Pancreas (tissue), 10 donors: ENCODE measurements at regions not wholly inside any gene's neighbourhood (a gene's known extent, or its start where the extent isn't known, plus 50 kb on each side); places are given as distances from the start of the nearest gene placed in this dataset.

Source experiments
- ATAC-seq, 4 donors: fragments of 200-7000 bp; cut with Tn5 transposase; one replicate each; pipeline versions ENCODE4 v1.8.0 to v1.9.1; 2020; ENCODE audit warnings: mild to moderate bottlenecking in 4 of 4, moderate library complexity in 4 of 4
- DNase-seq, 6 donors: peaks; one replicate each; pipeline ENCODE4 v3.0.0-alpha.2; 2020
- FAIRE-seq: peaks from 2 replicates; lab custom pipeline; 2012; peaks lifted over from hg19 to GRCh38; lab: Jason Lieb, UNC
- H3K27ac ChIP-seq, 4 donors: fragments of 200-600 bp; sonication (generic); 1 replicate in 3 of 4; 2 replicates in 1 of 4; pipeline versions ENCODE4 v1.5.0 to v1.8.0; 2020
- H3K27me3 ChIP-seq, 4 donors: fragments of 200-600 bp; one replicate each; pipeline ENCODE4 v1.8.0; 2021
- H3K36me3 ChIP-seq, 3 donors: fragments of 200-600 bp; sonication (generic) in 1 of 3; one replicate each; pipeline versions ENCODE4 v1.5.0 to v1.8.0; 2020 to 2021
- H3K4me1 ChIP-seq, 3 donors: fragments of 200-600 bp; one replicate each; pipeline ENCODE4 v1.8.0; 2021
- H3K4me3 ChIP-seq, 4 donors: fragments of 200-600 bp; sonication (generic) in 2 of 4; one replicate each; pipeline versions ENCODE4 v1.5.0 to v1.8.0; 2020 to 2021
- H3K9me3 ChIP-seq, 4 donors: fragments of 200-600 bp; one replicate each; pipeline ENCODE4 v1.8.0; 2021
- CTCF ChIP-seq, 4 donors: fragments of 200-600 bp; sonication (generic) in 3 of 4; IDR thresholded peaks; one replicate each; pipeline versions ENCODE4 v1.5.0 to v1.8.0; 2021; ENCODE audit warnings: antibody characterized with exemption in 4 of 4
- WGBS, 2 donors: extraction: QIAGEN DNeasy Blood & Tissue Kit; methylation state at CpG; one replicate each; pipeline ENCODE4 v1.1.7; 2013; 5-methylcytosine and 5-hydroxymethylcytosine counted together
- intact Hi-C, 3 donors: fragments of 100-400 bp; cut with DNase I; formaldehyde crosslinking; loops; one replicate each; pipeline versions ENCODE4 v1.11.1 to v1.14.2; 2022
- donor health status: healthy with polysubstance abuse.
- donor health status: DM: no; HTN: no; CAD: no; lungs with moderate emphysema.
- donor health status: DM: no; HTN: no; CAD: no.
- donor health status: control.
- donor health status: control.
- donor health status: Bipolar disorder and iron deficiency.
- donor health status: DM: yes; HTN: yes; CAD: no.
- donor health status: DM: no; HTN: no; CAD: no.
- donor health status: DM: no; HTN: no; CAD: no.
- donor health status: DM: yes; HTN: yes; CAD: no.

- Histone ChIP-seq H3K4me3 (no peak overlapping the region), H3K27ac (no peak overlapping the region), H3K27me3 (no peaks in the 10 kb centered on the region), H3K36me3 (no peaks in the 10 kb centered on the region), H3K9me3 (no peaks in the 10 kb centered on the region), H3K4me1 (no peaks in the 10 kb centered on the region)
- 71 to 82% methylated on average over 5 of the region's 5 CpGs for WGBS, 2 donors
- intact Hi-C loops: no loop called here
- FAIRE-seq (no peak), ATAC-seq (no peak), DNase-seq (no peak)
- TF ChIP-seq CTCF (IDR thresholded peaks at IDR 0.05): no peak
Observed at GRCh38 chr21:19400223-19400770, 996.7 kb upstream of the TMPRSS15 start.

DNA sequence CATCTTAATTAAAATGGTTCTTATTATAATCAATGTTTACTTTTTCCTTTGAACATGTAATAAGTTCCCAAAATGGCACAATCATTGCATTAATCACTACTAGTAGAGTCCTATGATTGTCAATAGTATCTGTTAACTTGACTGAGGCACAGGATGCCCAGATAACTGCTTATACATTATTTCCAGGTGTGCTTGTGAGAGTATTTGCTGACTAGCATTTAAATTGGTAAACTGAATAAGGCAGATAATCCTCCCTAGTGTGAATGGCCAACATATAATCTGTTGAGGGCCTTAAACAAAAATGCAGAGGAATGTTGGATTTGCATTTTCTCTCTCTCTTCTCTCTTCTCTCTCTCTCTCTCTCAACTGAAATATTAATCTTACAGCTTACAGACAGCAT is 999.3 kb upstream of the TMPRSS15 start:
- Histone ChIP-seq H3K27ac (no peak overlapping the region), H3K4me1 (no peaks in the 10 kb centered on the region), H3K27me3 (no peaks in the 10 kb centered on the region), H3K4me3 (no peak overlapping the region), H3K36me3 (no peaks in the 10 kb centered on the region), H3K9me3 (no peaks in the 10 kb centered on the region)
- FAIRE-seq (no peak), ATAC-seq (no peak), DNase-seq (no peak)
- intact Hi-C loops: no loop called here
- no peak for TF ChIP-seq CTCF (IDR thresholded peaks at IDR 0.05)

DNA sequence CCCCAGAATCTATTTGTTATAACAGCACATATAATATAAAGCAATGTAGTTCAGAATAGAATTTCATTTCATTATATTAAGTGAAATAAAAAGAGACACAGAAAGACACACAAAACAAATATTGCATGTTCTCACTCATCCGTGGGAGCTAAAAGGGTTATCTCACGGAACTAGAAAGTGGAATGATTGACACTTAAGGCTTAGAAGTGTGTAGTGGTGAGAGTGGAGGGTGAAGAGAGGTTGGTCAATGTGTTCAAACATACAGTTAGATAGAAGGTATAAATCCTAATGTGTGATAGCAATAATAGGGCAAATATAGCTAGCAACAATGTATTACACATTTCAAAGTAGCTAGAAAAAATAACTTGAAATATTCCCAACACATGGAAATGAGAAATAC is 1001.7 kb upstream of the TMPRSS15 start:
- no peak overlapping the region for H3K27ac ChIP-seq
- ATAC-seq: no peak
- H3K4me3 ChIP-seq: no peak overlapping the region
- H3K36me3 ChIP-seq: no peaks in the 10 kb centered on the region
- H3K27me3 ChIP-seq: no peaks in the 10 kb centered on the region
- 48 to 53% methylated on average over 2 of the region's 2 CpGs for WGBS, 2 donors
- intact Hi-C loops: no loop called here
- FAIRE-seq: no peak
- TF ChIP-seq CTCF (IDR thresholded peaks at IDR 0.05): no peak
- DNase-seq: no peak
- H3K9me3 ChIP-seq: no peaks in the 10 kb centered on the region
- no peaks in the 10 kb centered on the region for H3K4me1 ChIP-seq

- no peak for DNase-seq
- H3K36me3 ChIP-seq: no peaks in the 10 kb centered on the region
- no peaks in the 10 kb centered on the region for H3K27me3 ChIP-seq
- no peaks in the 10 kb centered on the region for H3K4me1 ChIP-seq
- no peaks in the 10 kb centered on the region for H3K9me3 ChIP-seq
- no peak for ATAC-seq
- WGBS, 2 donors: 73 to 82% methylated on average over 3 of the region's 3 CpGs
- H3K27ac ChIP-seq: no peak overlapping the region
- H3K4me3 ChIP-seq: no peak overlapping the region
- FAIRE-seq: no peak
- TF ChIP-seq CTCF (IDR thresholded peaks at IDR 0.05): no peak
- intact Hi-C loops: no loop called here
Observed at GRCh38 chr21:19420565-19420964, 1017.0 kb upstream of the TMPRSS15 start.

- Histone ChIP-seq H3K36me3 (no peaks in the 10 kb centered on the region), H3K27ac (no peak overlapping the region), H3K4me3 (no peak overlapping the region), H3K27me3 (no peaks in the 10 kb centered on the region), H3K9me3 (no peaks in the 10 kb centered on the region), H3K4me1 (no peaks in the 10 kb centered on the region)
- DNase-seq: no peak
- intact Hi-C loops: no loop called here
- TF ChIP-seq CTCF (IDR thresholded peaks at IDR 0.05): no peak
- no peak for ATAC-seq
- FAIRE-seq: no peak
- 74 to 78% methylated on average over 4 of the region's 4 CpGs for WGBS, 2 donors
Observed at GRCh38 chr21:19433623-19434022, 1030.0 kb upstream of the TMPRSS15 start.
